GM23338 (cell line): ENCODE measurements at regions not wholly inside any gene's neighbourhood (a gene's known extent, or its start where the extent isn't known, plus 50 kb on each side); places are given as distances from the start of the nearest gene placed in this dataset.

ENCODE experiments used
- ATAC-seq: fragments of 200-7000 bp; cut with Tn5 transposase; 3 replicates; pipeline ENCODE4 v1.9.1; 2020
- DNase-seq: peaks from one replicate; pipeline ENCODE4 v3.0.0-alpha.2; 2015; ENCODE audit warnings: low spot score
- H2AFZ ChIP-seq: fragments of 200-600 bp; sonication (generic); 2 replicates; pipeline ENCODE4 v1.8.0; 2016; ENCODE audit warnings: antibody characterized with exemption, mild to moderate bottlenecking, moderate library complexity
- H3F3A ChIP-seq: fragments of 200-600 bp; sonication (generic); replicated peaks from 2 replicates; pipeline ENCODE4 v1.8.0; 2017; ENCODE audit warnings: antibody characterized with exemption, mixed run types, low read depth
- H3K27ac ChIP-seq: fragments of 200-600 bp; sonication (generic); 2 replicates; pipeline ENCODE4 v1.6.1; 2016; ENCODE audit warnings: low read depth
- H3K27me3 ChIP-seq: fragments of 200-600 bp; sonication (generic); 2 replicates; pipeline ENCODE4 v1.8.0; 2016; ENCODE audit warnings: mild to moderate bottlenecking, mixed run types, moderate library complexity; ENCODE audit not compliant: insufficient read depth
- H3K36me3 ChIP-seq: fragments of 200-600 bp; sonication (generic); 2 replicates; pipeline ENCODE4 v1.8.0; 2016; ENCODE audit warnings: mild to moderate bottlenecking; ENCODE audit not compliant: insufficient read depth
- H3K4me1 ChIP-seq: fragments of 200-600 bp; sonication (generic); 2 replicates; pipeline ENCODE4 v1.8.0; 2016; ENCODE audit warnings: mild to moderate bottlenecking, moderate library complexity; ENCODE audit not compliant: insufficient read depth
- H3K4me2 ChIP-seq: fragments of 200-600 bp; sonication (generic); 2 replicates; pipeline ENCODE4 v1.7.1; 2017; ENCODE audit warnings: mixed run types
- H3K4me3 ChIP-seq: fragments of 200-600 bp; sonication (generic); 2 replicates; pipeline ENCODE4 v1.6.1; 2016; ENCODE audit warnings: mixed run types
- H3K79me2 ChIP-seq: fragments of 200-600 bp; sonication (generic); replicated peaks from 2 replicates; pipeline ENCODE4 v1.8.0; 2017; ENCODE audit warnings: mild to moderate bottlenecking; ENCODE audit not compliant: insufficient read depth
- H3K9me2 ChIP-seq: fragments of 200-600 bp; sonication (generic); 2 replicates; pipeline ENCODE4 v1.8.0; 2017; ENCODE audit not compliant: insufficient read depth
- H4K20me1 ChIP-seq: fragments of 200-600 bp; sonication (generic); replicated peaks from 2 replicates; pipeline ENCODE4 v1.8.0; 2017; ENCODE audit warnings: mild to moderate bottlenecking; ENCODE audit not compliant: insufficient read depth
- H3K27ac Mint-ChIP-seq: 2 replicates; pipeline ENCODE4 v1.8.0; 2020; ENCODE audit warnings: inconsistent platforms, mild to moderate bottlenecking, moderate library complexity, mixed read lengths
- H3K27me3 Mint-ChIP-seq: 3 replicates; pipeline ENCODE4 v1.8.0; 2022; ENCODE audit warnings: low read depth, mild to moderate bottlenecking, moderate library complexity, mixed read lengths, inconsistent platforms; ENCODE audit not compliant: insufficient read depth, poor library complexity
- H3K36me3 Mint-ChIP-seq: 3 replicates; pipeline ENCODE4 v1.8.0; 2021; ENCODE audit warnings: low read depth, mild to moderate bottlenecking, inconsistent platforms, moderate library complexity, mixed read lengths
- H3K4me1 Mint-ChIP-seq: 3 replicates; pipeline ENCODE4 v1.8.0; 2020; ENCODE audit warnings: mild to moderate bottlenecking, inconsistent platforms, mixed read lengths
- H3K4me3 Mint-ChIP-seq: 3 replicates; pipeline ENCODE4 v1.8.0; 2021; ENCODE audit warnings: moderate library complexity, mild to moderate bottlenecking, inconsistent platforms, mixed read lengths
- H3K9me3 Mint-ChIP-seq: 3 replicates; pipeline ENCODE4 v1.8.0; 2020; ENCODE audit warnings: moderate library complexity, mild to moderate bottlenecking, inconsistent platforms, mixed read lengths
- CREB1 ChIP-seq: fragments of 250-450 bp; sonication (Bioruptor Pico); IDR thresholded peaks from 2 replicates; pipeline ENCODE4 v1.5.0; 2020; ENCODE audit warnings: low read depth, mild to moderate bottlenecking, moderate library complexity
- CTCF ChIP-seq, 2 experiments: fragments of 200-600 bp in 1 of 2; sonication (generic) in 1 of 2; conservative IDR thresholded peaks; 2 replicates each; pipeline versions ENCODE4 v1.5.1 to v1.6.1; 2016 to 2017; ENCODE audit warnings: antibody characterized with exemption in 2 of 2, low read depth in 2 of 2, mild to moderate bottlenecking in 2 of 2, moderate library complexity in 1 of 2
- ETS1 ChIP-seq: IDR thresholded peaks from 2 replicates; pipeline ENCODE4 v1.6.1; 2016; ENCODE audit warnings: antibody characterized with exemption
- EZH2 ChIP-seq: fragments of 200-600 bp; sonication (generic); IDR thresholded peaks from one replicate; pipeline ENCODE4 v1.8.0; 2017; ENCODE audit warnings: antibody characterized with exemption, mild to moderate bottlenecking, low read depth; ENCODE audit not compliant: unreplicated experiment
- EZH2phosphoT487 ChIP-seq: fragments of 200-600 bp; sonication (generic); IDR thresholded peaks from one replicate; pipeline ENCODE4 v1.8.1; 2018; ENCODE audit warnings: antibody characterized with exemption; ENCODE audit not compliant: unreplicated experiment
- JUNB ChIP-seq: IDR thresholded peaks from one replicate; pipeline ENCODE4 v1.6.1; 2016; ENCODE audit warnings: antibody characterized with exemption; ENCODE audit not compliant: unreplicated experiment
- STAT1 ChIP-seq: IDR thresholded peaks from one replicate; pipeline ENCODE4 v1.6.1; 2016; ENCODE audit warnings: antibody characterized with exemption; ENCODE audit not compliant: unreplicated experiment
- ZNF114 ChIP-seq: fragments of 250-450 bp; sonication (Bioruptor Pico); IDR thresholded peaks from 2 replicates; pipeline ENCODE4 v1.5.0; 2020; ENCODE audit warnings: mild to moderate bottlenecking, moderate library complexity
- ZNF462 ChIP-seq: fragments of 250-450 bp; sonication (Bioruptor Pico); IDR thresholded peaks from 2 replicates; pipeline ENCODE4 v1.5.0; 2020; ENCODE audit warnings: mild to moderate bottlenecking, moderate library complexity

DNA sequence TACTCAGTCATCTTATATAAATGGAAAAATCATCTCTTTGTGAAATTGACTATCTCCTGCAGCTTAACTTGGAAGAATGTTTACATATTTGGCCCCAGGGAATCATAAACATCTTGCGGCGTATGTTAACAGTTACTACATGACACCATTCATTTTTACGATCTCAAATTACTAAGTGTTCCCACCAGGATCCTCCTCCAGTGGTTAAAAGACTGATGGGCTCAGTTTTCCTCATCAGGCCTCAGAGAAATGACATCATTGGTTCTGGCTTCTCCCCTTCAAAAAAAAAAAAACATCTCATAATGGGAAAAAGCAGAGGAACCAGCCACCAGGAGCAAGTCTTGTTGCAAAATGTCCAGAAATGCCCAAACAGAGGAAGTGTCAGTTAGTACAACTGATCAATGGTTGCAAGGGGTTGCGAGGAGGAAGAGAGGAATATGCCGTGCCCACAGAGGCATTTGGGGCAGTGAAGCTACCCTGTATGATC, 70.5 kb upstream of the LIPC start:
- H3K9me2 ChIP-seq = no peaks in the 10 kb centered on the region
- no peak overlapping the region for H3K27ac ChIP-seq
- H3K4me1 ChIP-seq = no peaks in the 10 kb centered on the region
- no peaks in the 10 kb centered on the region for H3F3A ChIP-seq
- H3K79me2 ChIP-seq = no peaks in the 10 kb centered on the region
- no peak overlapping the region for H3K4me3 ChIP-seq
- Mint-ChIP-seq H3K4me1 (peaks cover 11% of the 10 kb centered on the region), H3K27ac (no peak overlapping the region), H3K27me3 (peaks cover 3% of the 10 kb centered on the region), H3K4me3 (no peak overlapping the region), H3K36me3 (no peaks in the 10 kb centered on the region), H3K9me3 (no peaks in the 10 kb centered on the region; the same call in 2 of the 3 replicates)
- H2AFZ ChIP-seq = no peak overlapping the region
- no peak overlapping the region for H3K4me2 ChIP-seq
- ATAC-seq (no peak), DNase-seq (no peak)
- TF ChIP-seq STAT1 = no peak
- no peak for TF ChIP-seq ETS1
- TF ChIP-seq CREB1 (CRISPR knock-in tag) = no peak
- no peak for TF ChIP-seq JUNB
- no peak for TF ChIP-seq ZNF114 (CRISPR knock-in tag)
- no peak for TF ChIP-seq EZH2
- no peak for TF ChIP-seq EZH2phosphoT487
- H4K20me1 ChIP-seq = no peaks in the 10 kb centered on the region
- H3K36me3 ChIP-seq = no peaks in the 10 kb centered on the region
- no peaks in the 10 kb centered on the region for H3K27me3 ChIP-seq

DNA sequence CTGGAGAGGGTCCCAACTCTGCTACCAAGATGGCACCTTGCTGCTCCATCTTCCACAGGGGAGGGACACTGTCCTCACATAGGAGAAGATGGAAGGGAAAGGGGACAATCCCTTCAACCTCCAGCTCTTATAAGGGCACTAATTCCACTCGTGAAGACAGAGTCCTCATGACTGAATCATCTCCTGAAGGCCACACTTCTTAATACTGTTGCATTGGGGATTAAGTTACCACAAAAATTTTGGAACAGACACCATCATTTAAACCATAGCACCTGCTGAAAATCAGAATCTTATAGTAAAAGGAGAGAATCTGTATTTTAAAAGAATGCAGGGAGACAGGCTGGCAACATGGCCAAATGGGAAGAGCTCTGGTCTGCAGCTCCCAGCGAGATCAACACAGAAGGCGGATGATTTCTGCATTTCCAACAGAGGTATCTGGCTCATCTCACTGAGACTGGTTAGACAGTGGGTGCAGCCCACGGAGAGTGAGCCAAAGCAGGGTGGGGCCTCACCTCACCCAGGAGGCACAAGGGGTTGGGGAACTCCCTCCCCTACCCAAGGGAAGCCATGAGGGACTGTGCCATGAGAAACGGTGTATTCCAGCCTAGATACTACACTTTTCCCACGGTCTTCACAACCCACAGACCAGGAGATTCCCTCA, 69.4 kb upstream of the LIPC start:
- H3K79me2 ChIP-seq = no peaks in the 10 kb centered on the region
- H3K27ac ChIP-seq = no peak overlapping the region
- Mint-ChIP-seq H3K27me3 (peaks cover 2% of the 10 kb centered on the region), H3K4me1 (peaks cover 10% of the 10 kb centered on the region), H3K27ac (no peak overlapping the region), H3K36me3 (no peaks in the 10 kb centered on the region), H3K4me3 (no peak overlapping the region), H3K9me3 (no peaks in the 10 kb centered on the region; the same call in 2 of the 3 replicates)
- no peak for DNase-seq
- H3K4me1 ChIP-seq = no peaks in the 10 kb centered on the region
- H4K20me1 ChIP-seq = no peaks in the 10 kb centered on the region
- no peak for ATAC-seq
- TF ChIP-seq CTCF (conservative IDR thresholded peaks at IDR 0.05; ENCODE audit: low read depth in 2 of 2) (no peak), ZNF462 (CRISPR knock-in tag) (no peak)
- no peak overlapping the region for H3K4me3 ChIP-seq
- no peak overlapping the region for H2AFZ ChIP-seq
- no peaks in the 10 kb centered on the region for H3K36me3 ChIP-seq
- no peaks in the 10 kb centered on the region for H3K27me3 ChIP-seq
- H3K9me2 ChIP-seq = no peaks in the 10 kb centered on the region
- no peak overlapping the region for H3K4me2 ChIP-seq
- no peaks in the 10 kb centered on the region for H3F3A ChIP-seq
